NOMO-1 treated with DMSO at 0.1 percent for 48 hours (cell line): ENCODE measurements at regions not wholly inside any gene's neighbourhood (a gene's known extent, or its start where the extent isn't known, plus 50 kb on each side); places are given as distances from the start of the nearest gene placed in this dataset.
"Not testable (repeated sequence)": the region's sequence is repeated elsewhere in the genome, so short reads cannot be mapped to it uniquely, and the experiment has no call there.

Source experiments
- DNase-seq: peaks from one replicate; lab custom pipeline; 2025; ENCODE audit not compliant: unreplicated experiment; lab: John Stamatoyannopoulos, UW

DNA sequence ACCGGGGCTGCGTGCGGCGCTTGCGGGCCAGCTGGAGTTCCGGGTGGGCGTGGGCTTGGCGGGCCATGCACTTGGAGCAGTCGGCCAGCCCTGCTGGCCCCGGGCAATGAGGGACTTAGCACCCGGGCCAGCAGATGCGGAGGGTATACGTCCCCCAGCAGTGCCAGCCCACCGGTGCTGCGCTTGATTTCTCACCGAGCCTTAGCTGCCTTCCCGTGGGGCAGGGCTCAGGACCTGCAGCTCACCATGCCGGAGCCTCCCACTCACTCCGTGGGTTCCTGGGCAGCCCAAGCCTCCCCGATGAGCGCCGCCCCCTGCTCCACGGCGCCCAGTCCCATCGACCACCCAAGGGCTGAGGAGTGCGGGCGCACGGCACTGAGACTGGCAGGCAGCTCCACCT, 51.4 kb upstream of the INPP4B start:
- not testable (repeated sequence) for DNase-seq

DNA sequence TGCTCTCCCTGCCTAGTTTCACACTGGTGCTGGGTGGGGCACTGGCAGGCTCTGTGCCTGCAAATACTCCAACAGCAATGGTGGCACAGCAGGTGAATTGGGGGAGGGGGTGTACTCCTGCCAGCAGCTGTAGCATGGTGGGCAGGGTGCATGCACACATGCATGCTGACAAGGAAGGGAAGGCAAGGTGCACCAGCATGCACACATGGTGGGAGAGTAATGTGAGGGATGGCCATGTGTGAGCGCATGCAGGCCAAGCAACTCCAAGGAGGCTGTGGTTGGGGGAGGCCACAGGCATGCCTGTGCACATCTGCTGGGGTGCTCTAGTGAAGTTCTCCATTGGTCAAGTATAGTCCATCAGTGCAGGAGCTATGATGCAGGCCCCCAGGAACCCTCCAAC, 54.5 kb upstream of the INPP4B start:
- no peak for DNase-seq

DNA sequence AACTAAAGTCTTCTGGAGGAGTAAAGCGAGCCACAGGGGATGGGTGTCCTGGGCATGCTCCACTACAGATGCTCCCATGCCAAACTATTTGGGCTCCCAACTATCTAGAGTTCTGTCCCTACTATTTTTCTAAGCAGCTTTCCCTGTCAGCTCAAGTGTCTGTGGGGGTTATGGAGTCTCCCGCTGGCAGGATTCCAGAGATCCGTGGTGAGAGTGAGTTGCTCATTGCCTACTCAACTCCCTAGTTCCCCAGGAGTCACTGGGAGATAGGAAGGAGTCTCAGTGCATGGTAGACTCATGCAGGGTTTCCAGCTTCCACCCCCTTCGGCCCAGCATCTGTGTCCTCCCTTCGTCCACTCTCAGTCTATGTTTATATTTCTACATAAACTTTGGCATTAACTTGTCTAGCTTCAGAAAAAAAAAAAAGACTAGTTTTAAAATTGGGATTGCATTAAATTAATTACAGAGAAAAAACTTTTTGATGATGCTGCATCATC, 55.1 kb upstream of the INPP4B start:
- no peak for DNase-seq

DNA sequence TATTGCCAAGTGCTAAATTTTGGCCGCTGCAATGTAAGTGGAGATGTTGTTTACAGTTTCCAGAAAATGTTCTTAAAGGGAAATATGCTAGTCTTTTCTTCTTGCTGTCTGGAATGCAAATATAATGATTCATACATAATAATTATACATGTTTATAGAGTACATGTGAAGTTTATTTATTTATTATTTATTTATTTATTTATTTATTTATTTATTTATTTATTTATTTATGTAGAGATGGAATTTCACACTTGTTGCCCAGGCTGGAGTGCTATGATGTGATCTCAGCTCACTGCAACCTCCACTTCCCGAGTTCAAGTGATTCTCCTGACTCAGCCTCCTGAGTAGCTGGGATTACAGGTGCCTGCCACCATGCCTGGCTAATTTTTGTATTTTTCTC, 57.5 kb upstream of the INPP4B start:
- DNase-seq: not testable (repeated sequence)

DNA sequence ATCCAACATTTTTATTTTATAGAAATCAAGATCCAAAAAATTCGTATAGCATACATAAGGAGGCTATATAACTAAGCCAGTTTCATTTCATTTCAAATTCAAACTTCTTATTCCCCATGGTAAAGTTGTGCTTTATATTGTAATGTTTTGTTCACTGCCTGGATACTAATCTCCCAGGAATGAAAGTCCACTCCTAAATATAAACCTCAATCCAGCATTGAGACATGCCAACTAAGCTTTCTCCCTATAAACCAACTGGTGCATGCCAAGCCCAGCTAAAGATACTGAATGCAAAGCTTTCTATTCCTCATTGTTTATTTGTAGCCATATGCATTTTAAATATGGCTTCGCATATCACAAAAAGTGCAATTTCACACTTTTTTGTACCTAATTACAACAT, 63.8 kb upstream of the INPP4B start:
- DNase-seq: no peak

DNA sequence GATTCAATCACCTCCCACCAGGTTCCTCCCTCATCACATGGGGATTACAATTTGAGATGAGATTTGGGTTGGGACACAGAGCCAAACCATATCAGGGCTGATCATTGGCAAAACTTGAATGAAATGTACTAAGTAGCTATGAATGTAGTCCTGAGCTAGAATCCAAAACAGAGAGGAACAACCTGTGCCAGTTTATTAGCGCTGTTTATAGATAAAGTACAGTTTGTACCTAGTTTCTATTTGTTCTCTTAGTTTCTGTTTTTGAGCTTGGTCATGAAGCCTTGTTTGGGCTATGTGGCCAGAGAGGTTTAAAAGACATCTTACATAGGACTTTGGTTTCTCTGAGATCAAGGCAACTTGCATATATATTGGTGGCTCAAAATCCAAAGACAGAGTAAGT, 66.9 kb upstream of the INPP4B start:
- no peak for DNase-seq

DNA sequence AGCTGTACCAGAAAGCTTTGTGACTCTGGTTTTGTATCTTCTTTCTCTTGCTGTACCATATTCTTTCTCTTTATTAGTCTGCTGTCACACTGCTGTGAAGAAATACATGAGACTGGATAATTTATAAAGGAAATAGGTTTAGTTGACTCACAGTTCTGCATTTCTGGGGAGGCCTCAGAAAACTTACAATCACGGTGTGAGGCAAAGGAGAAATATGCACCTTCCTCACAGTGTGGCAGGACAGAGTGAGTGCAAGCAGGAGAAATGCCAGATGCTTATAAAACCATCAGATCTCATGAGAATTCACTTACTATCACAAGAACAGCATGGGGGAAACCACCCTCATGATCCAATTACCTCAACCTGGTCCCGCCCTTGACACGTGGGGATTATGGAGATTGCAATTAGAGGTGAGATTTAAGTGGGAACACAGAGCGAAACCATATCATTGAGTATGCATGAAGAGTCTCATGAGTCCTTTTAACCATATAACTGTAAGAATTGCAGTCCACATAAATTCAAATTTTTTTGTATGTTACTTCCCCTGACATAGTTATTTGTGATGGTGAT, 67.4 kb upstream of the INPP4B start:
- no peak for DNase-seq

DNA sequence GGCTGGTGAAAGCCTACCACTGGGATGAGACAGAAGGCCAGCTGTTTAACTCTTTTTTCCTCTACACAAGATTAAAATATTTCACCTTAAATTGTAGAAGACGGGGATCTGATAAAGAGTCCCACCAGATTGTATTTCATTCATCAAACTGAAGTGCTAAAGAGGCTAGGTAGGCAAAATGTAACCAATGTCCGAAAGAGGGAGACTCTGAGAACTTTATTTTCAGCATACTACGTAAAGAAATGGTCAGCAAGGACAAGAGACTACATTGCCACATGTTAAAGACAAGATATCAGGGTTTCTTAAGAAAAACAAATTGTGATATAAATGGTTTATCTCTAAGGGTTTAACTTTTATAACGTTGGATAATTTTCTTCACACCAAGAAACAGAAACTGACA, 71.6 kb upstream of the INPP4B start:
- no peak for DNase-seq

DNA sequence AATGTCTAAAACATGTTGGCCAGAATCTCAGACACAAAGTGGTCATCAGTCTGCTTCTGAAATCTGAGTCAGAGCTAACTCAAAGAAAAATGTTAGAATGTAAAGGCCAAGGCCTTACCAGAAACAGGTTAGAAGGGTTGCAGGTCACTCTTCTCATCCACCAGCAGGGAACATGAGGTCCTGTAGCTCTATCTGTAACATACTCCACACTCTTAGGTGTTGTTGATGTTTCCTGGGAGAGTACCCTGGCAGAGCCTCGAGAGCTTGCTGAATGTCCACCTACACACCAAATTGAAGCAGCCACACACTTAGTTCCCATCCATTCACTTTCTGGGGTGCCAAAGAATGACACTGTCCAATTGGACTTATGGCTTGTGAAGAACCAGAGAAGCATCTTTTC, 76.6 kb upstream of the INPP4B start:
- no peak for DNase-seq

DNA sequence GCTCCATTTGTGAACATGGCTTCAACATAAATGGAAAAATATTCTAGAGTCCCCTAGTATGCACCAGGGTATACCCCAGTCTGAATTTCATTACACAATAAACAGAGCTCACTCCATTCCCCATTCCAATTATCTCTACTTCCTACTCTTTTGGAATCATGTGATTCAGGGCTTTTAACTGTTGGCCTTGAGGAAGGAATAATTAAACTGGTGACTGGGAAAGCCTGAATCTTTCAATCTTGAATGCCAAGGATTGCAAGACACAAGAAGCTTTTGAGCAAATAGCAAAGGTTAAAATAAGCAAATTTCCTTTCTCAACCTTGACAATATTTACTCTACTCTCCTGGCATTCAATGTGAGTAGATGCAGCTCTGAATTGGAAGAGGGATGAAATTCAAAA, 77.5 kb upstream of the INPP4B start:
- DNase-seq: no peak

DNA sequence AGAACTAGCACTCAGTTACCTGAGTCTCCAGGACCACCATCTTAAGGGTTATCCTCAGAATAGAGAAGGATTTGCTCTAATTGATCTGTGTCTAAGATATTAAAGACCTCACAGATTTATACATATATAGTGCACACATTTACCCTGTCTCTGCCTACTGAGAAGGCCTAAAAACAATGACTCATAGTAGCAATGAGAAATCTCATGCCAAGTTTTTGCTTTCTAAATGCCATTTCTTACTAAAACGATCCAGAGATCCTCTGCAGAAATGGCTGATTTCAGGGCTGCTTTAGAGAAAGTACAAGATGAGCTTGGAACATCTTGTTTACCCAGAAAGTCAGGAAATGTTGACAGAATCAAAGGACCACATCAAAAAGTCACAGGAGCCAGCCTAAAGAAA, 79.1 kb upstream of the INPP4B start:
- no peak for DNase-seq

DNA sequence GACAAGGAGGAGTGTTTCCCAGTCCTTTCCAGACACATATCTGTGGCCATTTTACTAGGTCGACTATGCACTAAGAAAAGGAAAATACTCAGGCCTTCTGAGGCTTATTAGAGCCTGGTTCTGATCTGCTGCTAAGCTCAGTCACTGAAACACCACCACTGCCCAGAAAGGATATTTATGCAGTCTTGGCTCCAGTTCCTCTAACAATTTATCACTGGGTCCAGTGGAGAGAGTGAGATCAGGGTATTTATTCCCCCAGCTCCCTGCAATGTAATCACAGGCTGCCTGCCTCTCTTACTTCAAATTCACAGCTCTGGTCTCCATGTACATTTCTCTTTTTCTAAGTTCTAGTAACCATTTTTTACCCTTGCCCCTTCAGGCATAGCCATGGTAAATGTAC, 81.6 kb upstream of the INPP4B start:
- DNase-seq: no peak

DNA sequence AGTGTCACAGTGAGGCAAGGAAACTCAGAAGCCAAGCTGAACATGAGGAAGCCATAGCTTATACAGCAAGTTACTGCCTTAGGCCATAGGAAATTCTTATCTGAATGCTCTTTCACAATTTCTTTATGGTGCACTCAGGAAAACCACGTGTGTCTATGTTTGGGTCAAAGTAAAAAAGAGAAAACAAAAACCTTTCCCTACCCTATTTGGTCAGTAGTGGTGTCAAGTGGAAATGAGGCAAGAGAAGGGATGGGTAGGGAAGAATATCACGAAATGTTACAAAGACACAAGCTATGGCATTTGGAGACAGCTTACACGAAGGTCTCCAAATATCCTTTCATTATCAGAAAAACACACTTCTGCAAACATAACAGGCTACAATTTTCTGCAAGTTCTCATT, 83.4 kb upstream of the INPP4B start:
- no peak for DNase-seq

DNA sequence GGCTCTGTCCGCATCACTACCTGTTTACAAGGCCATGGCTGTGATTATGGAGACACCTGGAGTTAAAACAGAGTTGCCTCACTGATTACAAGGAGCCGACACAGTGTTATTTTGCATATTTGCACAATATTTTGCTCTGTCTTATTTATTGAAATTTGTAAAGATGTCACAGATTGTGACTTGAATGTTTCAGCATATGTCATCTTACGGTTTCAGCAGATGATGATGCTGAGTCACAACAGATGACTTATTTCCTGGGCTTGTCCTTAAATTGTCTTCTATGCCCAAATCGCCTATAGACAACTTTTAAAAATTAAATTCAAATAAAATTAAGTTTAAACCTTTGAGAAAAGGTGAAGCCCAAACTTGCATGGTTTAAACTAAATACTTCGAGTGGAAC, 87.1 kb upstream of the INPP4B start:
- no peak for DNase-seq

DNA sequence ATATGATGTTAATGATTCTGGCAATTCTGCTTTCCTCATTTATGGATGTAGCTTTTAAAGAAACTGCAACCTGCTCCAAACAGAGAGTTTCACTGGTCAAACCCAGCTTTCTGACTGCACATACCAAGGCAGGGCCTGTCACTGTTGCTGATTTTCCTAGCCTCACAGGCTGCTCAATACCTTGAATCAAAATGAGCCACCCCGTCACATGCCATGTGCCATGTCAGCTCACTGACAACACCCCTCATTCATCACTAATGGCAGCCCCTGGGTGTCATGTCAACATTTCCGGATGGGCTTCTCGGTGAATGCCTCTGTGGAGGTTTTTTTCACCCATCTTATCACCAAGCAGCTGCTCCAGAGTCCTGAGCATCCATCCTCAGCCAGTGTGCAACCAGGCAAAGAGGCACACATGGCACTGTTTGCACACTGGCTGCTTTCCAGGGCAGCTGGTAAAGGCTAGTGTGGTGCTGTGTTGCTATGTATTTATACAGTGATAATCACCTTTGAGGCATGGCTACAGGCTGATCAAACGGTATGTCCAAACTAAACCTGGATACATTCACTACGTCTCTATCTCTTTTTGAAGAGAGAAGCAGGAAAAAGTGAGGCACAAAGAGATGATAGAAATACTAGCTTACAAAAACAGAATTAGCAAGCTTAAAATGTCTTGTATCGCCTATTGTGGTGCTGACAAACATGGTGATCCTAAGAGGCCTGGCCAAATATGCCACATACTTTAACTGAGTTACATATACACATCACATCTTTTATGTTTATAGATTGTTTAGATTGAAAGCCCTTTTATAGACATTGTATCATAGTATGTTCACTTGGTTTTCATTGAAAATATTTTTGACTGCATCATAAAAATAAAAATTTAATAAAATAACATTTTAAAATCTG, 94.6 kb upstream of the INPP4B start:
- no peak for DNase-seq

DNA sequence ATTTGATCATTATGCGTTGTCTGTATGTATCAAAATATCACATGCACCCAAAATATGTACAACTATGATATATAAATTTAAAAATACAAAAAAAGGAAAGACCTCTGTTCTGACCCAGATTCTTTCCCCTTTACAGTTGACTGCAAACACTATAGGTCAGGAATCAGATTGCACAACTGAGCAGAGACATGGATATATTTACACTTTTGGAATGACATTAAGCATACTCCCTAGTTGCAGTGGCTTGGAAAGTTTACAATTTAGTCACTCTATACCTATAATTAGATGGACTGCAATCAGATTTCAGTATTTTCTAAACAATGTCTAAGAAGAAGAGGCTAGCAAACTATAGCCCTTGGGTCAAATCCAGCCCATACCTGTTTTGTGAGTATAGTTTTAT, 98.5 kb upstream of the INPP4B start:
- no peak for DNase-seq

DNA sequence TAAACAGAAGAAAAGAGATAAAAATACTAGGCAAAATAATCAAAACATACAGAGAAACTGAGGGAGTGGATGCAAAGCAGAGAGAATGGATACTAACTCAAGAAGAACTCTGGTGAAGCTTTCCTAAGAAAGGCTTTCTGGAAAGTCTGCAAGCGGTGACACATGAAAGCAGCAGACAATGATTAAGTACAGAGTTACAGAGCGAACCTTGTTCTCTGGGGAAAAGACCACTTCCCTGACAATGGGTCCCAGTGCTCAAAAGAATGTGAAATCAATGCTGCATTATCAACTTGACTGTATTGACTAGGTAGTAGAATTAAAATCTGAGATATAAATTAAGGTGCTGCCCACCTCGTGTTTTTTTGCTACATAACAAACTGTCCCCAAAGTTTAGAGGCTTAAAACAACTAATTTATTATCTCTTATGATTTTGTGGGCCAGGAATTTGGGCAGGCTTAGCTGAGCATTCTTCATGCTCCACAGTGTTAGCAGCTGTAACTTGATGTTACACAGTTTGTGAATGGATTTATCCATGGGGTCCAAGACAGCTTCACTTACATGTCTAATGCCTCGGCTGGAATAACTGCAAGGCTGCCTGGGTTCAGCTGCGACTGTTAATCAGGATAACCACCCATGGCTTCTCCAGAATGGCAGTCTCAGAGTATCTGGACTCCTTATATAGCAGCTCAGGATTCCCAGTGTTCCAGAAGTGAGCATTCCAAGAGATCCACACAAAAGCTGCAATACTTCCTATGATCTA, 106.9 kb upstream of the INPP4B start:
- DNase-seq: no peak

DNA sequence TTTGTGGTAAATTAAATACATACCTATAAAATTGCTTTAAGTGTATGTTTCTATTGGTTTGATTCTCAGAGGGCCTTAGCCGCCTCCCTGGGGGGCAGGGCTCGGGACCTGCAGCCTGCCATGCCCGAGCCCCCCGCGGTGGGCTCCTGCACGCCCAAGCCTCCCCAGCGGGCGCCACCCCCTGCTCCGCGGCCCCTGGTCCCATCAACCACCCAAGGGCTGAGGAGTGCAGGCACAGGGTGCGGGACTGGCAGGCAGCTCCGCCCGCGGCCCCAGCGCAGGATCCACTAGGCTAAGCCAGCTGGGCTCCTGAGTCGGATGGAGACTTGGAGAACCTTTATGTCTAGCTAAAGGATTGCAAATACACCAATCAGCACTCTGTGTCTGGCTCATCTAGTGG, 108.3 kb upstream of the INPP4B start:
- no peak for DNase-seq

DNA sequence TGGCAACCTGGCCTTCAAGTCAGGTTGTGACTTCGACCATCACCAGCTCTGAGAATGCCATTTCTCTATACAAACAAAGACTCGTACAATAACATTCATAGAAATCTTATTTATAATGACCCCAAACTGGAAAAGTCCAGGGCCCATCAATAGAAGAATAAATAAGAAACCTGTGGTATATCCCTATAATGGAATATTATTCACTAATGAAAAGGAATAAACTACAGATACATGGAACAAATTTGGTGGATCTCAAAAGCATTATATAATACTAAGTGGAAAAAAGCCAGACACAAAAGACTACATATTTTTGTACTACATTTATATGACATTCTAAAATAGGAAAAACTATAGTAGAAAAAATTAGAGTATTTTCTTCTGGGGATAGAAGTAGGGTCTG, 109.4 kb upstream of the INPP4B start:
- DNase-seq: no peak

DNA sequence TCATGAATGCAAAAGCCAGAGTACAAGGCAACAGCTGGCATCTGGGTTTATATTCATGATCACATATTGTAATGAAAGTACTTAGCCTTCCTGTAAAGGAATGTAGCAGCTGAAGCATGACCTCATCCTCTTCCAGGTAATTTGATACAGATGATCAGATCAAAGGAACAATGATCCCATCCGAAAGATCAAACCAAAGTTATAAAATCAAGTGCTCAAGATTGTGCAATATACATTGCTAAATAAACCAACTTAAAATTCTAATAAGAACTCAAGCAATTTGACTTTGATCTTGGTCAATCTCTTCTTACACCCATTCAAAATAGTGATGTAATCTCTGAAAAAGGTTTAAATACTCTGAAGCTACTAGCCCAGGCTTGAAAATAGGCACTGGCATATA, 113.1 kb upstream of the INPP4B start:
- DNase-seq: no peak

DNA sequence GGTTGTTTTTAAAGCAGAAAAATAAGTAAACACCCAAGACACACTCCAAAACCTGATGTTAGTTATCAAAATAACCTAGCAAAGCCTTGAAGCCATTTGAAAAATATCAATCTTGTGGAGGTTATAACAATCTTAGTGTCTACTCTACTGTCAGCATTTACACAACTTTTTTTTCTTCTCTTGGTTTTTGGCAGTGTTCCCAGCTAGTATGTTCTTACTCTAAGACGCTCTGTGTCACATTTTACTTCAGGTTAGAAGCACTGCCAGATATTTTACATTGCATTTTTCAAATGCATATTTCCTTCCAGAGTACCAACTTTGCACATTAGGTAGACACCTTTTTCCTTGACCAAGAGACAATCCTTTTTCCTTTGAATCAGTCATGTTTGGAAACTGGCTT, 114.0 kb upstream of the INPP4B start:
- DNase-seq: no peak
